ENCODE measurements at regions not wholly inside any gene's neighbourhood (a gene's known extent, or its start where the extent isn't known, plus 50 kb on each side); places are given as distances from the start of the nearest gene placed in this dataset.

DNA sequence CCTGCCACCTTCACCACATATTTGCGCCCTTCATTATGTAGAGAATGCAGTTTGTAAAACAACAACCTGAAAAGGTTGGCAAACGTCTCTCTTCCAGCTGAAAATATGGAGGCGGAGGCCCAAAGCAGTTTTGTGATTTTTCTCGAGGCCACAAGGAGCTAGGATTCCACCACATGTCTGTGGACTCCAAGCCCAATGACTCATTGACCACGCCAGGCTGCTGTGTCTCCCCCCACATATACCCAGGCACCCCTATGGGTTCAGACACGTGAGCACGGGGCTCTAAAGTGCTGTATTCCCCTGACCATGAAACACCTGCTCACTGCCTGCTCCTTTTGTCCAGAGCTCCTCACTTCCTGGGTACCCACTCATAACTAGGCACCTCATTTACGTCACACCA is 121.4 kb upstream of the CDH5 start:
- TF ChIP-seq, protein P1, sequence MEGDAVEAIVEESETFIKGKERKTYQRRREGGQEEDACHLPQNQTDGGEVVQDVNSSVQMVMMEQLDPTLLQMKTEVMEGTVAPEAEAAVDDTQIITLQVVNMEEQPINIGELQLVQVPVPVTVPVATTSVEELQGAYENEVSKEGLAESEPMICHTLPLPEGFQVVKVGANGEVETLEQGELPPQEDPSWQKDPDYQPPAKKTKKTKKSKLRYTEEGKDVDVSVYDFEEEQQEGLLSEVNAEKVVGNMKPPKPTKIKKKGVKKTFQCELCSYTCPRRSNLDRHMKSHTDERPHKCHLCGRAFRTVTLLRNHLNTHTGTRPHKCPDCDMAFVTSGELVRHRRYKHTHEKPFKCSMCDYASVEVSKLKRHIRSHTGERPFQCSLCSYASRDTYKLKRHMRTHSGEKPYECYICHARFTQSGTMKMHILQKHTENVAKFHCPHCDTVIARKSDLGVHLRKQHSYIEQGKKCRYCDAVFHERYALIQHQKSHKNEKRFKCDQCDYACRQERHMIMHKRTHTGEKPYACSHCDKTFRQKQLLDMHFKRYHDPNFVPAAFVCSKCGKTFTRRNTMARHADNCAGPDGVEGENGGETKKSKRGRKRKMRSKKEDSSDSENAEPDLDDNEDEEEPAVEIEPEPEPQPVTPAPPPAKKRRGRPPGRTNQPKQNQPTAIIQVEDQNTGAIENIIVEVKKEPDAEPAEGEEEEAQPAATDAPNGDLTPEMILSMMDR (IDR thresholded peaks at IDR 0.05; ENCODE audit: insufficient read depth, low read depth, low read length) = no peak
- TF ChIP-seq EZH2 (IDR thresholded peaks at IDR 0.05; ENCODE audit: insufficient read depth, low read length) = no peak
